ENCODE measurements at regions not wholly inside any gene's neighbourhood (a gene's known extent, or its start where the extent isn't known, plus 50 kb on each side); places are given as distances from the start of the nearest gene placed in this dataset.

DNA sequence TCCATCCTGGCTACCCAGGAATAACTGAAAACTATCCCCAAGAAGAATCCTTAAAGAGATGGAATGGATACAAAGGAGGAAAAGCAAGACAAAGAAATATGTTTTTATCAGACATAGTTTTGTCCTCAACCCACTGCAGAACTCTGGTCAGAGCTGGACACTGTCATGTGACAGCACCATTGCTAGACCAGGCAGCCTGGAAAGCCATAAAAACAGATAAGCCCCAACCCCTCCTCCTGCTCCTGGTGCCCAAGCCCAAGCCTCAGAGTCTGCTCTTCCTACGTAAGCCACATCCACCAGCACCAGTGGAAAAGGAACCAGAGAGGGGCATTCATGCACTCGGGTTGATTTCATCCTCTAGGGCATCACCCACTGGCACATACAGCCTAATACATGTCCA lies 116.9 kb downstream of the TRIM29 start:
- TF ChIP-seq POLR2AphosphoS5 (IDR thresholded peaks at IDR 0.05; ENCODE audit: borderline replicate concordance, low read depth, low read length) (no peak), EZH2 (IDR thresholded peaks at IDR 0.05) (no peak), FOXP2 (optimal IDR thresholded peaks at IDR 0.05; ENCODE audit: control extremely low read depth, extremely low read length, insufficient read depth) (no peak)

All from SK-N-MC (cell line).